Liver (tissue), 8 donors: ENCODE measurements at regions not wholly inside any gene's neighbourhood (a gene's known extent, or its start where the extent isn't known, plus 50 kb on each side); places are given as distances from the start of the nearest gene placed in this dataset.

ENCODE experiments used
- DNase-seq: peaks from one replicate; pipeline ENCODE4 v3.0.0-alpha.2; 2017; ENCODE audit warnings: low spot score
- H3K27ac ChIP-seq, 2 donors: one replicate each; pipeline ENCODE4 v1.7.0; 2013; ENCODE audit warnings: inconsistent platforms in 2 of 2, low read length in 2 of 2, control low read depth in 1 of 2, low read depth in 1 of 2, mild to moderate bottlenecking in 1 of 2
- H3K27me3 ChIP-seq, 4 donors: one replicate each; pipeline versions ENCODE4 v1.6.1 to v1.7.0; 2013; ENCODE audit warnings: low read length in 3 of 4, inconsistent platforms in 1 of 4, mild to moderate bottlenecking in 1 of 4, moderate library complexity in 1 of 4; ENCODE audit not compliant: control insufficient read depth in 4 of 4, insufficient read depth in 4 of 4
- H3K36me3 ChIP-seq, 4 donors: one replicate each; pipeline versions ENCODE4 v1.6.1 to v1.7.0; 2013; ENCODE audit warnings: low read length in 3 of 4, mild to moderate bottlenecking in 3 of 4, low read depth in 1 of 4, moderate library complexity in 1 of 4; ENCODE audit not compliant: control insufficient read depth in 4 of 4, insufficient read depth in 3 of 4
- H3K4me1 ChIP-seq, 4 donors: one replicate each; pipeline versions ENCODE4 v1.6.1 to v1.7.0; 2013; ENCODE audit warnings: low read length in 3 of 4, mild to moderate bottlenecking in 3 of 4, moderate library complexity in 1 of 4; ENCODE audit not compliant: control insufficient read depth in 4 of 4, insufficient read depth in 4 of 4
- H3K4me3 ChIP-seq, 3 donors: one replicate each; pipeline versions ENCODE4 v1.6.1 to v1.7.0; 2013; ENCODE audit warnings: low read length in 3 of 3, control low read depth in 1 of 3, low read depth in 1 of 3, mild to moderate bottlenecking in 1 of 3
- H3K9ac ChIP-seq, 2 donors: one replicate each; pipeline ENCODE4 v1.7.0; 2013; ENCODE audit warnings: low read length in 2 of 2, mild to moderate bottlenecking in 2 of 2, moderate library complexity in 2 of 2, control low read depth in 1 of 2, low read depth in 1 of 2
- H3K9me3 ChIP-seq, 4 donors: one replicate each; pipeline versions ENCODE4 v1.6.1 to v1.7.0; 2013; ENCODE audit warnings: low read length in 3 of 4; ENCODE audit not compliant: control insufficient read depth in 4 of 4
- EGR1 ChIP-seq, 2 donors: IDR thresholded peaks; 2 replicates each; pipeline ENCODE4 v1.6.1; 2016 to 2018; ENCODE audit warnings: antibody characterized with exemption in 2 of 2, low read depth in 2 of 2
- FOXA1 ChIP-seq: IDR thresholded peaks from 2 replicates; pipeline ENCODE4 v1.6.1; 2016; ENCODE audit warnings: antibody characterized with exemption
- FOXA2 ChIP-seq: IDR thresholded peaks from 2 replicates; pipeline ENCODE4 v1.6.1; 2016; ENCODE audit warnings: antibody characterized with exemption
- GABPA ChIP-seq, 2 donors: IDR thresholded peaks in 1 of 2; conservative IDR thresholded peaks in 1 of 2; 2 replicates each; pipeline ENCODE4 v1.6.1; 2016; ENCODE audit warnings: antibody characterized with exemption in 2 of 2, mild to moderate bottlenecking in 1 of 2, moderate library complexity in 1 of 2
- HNF4A ChIP-seq, 2 donors: conservative IDR thresholded peaks; 2 replicates each; pipeline ENCODE4 v1.6.1; 2016; ENCODE audit warnings: antibody characterized with exemption in 2 of 2, mild to moderate bottlenecking in 2 of 2
- HNF4G ChIP-seq: IDR thresholded peaks from 2 replicates; pipeline ENCODE4 v1.6.1; 2016; ENCODE audit warnings: antibody characterized with exemption
- JUND ChIP-seq, 2 donors: IDR thresholded peaks; 2 replicates each; pipeline ENCODE4 v1.6.1; 2016; ENCODE audit warnings: antibody characterized with exemption in 2 of 2
- NR2F2 ChIP-seq: IDR thresholded peaks from 2 replicates; pipeline ENCODE4 v1.6.1; 2016; ENCODE audit warnings: antibody characterized with exemption
- RAD21 ChIP-seq, 2 donors: IDR thresholded peaks; 2 replicates each; pipeline ENCODE4 v1.6.1; 2016; ENCODE audit warnings: antibody characterized with exemption in 2 of 2, mild to moderate bottlenecking in 2 of 2
- RXRA ChIP-seq, 2 donors: IDR thresholded peaks; 2 replicates each; pipeline ENCODE4 v1.6.1; 2017 to 2018; ENCODE audit warnings: antibody characterized with exemption in 2 of 2, mild to moderate bottlenecking in 1 of 2
- SP1 ChIP-seq: IDR thresholded peaks from 2 replicates; pipeline ENCODE4 v1.6.1; 2018; ENCODE audit warnings: antibody characterized with exemption, mild to moderate bottlenecking
- TAF1 ChIP-seq: conservative IDR thresholded peaks from 2 replicates; pipeline ENCODE4 v1.6.1; 2016; ENCODE audit warnings: antibody characterized with exemption, mild to moderate bottlenecking
- YY1 ChIP-seq: IDR thresholded peaks from 2 replicates; pipeline ENCODE4 v1.6.1; 2016; ENCODE audit warnings: antibody characterized with exemption, mild to moderate bottlenecking
- WGBS: extraction: QIAGEN DNeasy Blood & Tissue Kit; methylation state at CpG from one replicate; pipeline ENCODE4 v1.1.7; 2013; 5-methylcytosine and 5-hydroxymethylcytosine counted together
- TF ChIP-seq, protein P1 (sequence below): IDR thresholded peaks from 2 replicates; pipeline ENCODE4 v1.6.1; 2016; ENCODE audit warnings: antibody characterized with exemption
- TF ChIP-seq, protein P2 (sequence below): IDR thresholded peaks from 2 replicates; pipeline ENCODE4 v1.6.1; 2016; ENCODE audit warnings: antibody characterized with exemption
- TF ChIP-seq, protein P3 (sequence below): fragments of 150-350 bp; IDR thresholded peaks from 2 replicates; pipeline ENCODE4 v1.5.1; 2017; ENCODE audit warnings: improper control_type of control experiment, low read depth, low read length; ENCODE audit not compliant: missing input control
- TF ChIP-seq, protein P4 (sequence below): IDR thresholded peaks from 2 replicates; pipeline ENCODE4 v1.6.1; 2016; ENCODE audit warnings: antibody characterized with exemption, mild to moderate bottlenecking
- TF ChIP-seq, protein P5 (sequence below): IDR thresholded peaks from 2 replicates; pipeline ENCODE4 v1.6.1; 2016; ENCODE audit warnings: antibody characterized with exemption
- donor health status: healthy.
- donor health status: healthy.
- donor health status: healthy.
- donor health status: healthy.
- donor health status: healthy.

DNA sequence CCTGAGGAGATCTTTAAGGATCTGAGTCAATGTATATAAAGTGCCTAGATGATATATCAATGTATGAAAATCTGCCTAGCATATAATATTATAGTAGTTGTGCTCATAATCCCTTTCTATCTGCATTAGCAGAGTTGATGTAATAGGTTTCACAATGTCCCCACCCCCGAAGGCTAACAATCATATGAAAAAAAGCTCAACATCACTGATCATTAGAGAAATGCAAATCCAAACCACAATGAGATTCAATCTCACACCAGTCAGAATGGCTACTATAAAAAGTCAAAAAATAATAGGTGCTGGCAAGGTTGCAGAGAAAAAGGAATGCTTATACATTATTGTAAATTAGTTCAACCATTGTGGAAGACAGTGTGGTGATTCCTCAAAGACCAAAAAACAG, 147.8 kb upstream of the DPT start:
- Histone ChIP-seq H3K27me3 (no peaks in the 10 kb centered on the region), H3K9me3 (no peaks in the 10 kb centered on the region), H3K4me1 (no peaks in the 10 kb centered on the region), H3K9ac (no peak overlapping the region), H3K4me3 (no peak overlapping the region), H3K36me3 (no peaks in the 10 kb centered on the region), H3K27ac (no peak overlapping the region)
- DNase-seq, result no peak
- WGBS, result 92% methylated on average over 1 of the region's 1 CpG
- TF ChIP-seq HNF4A (conservative IDR thresholded peaks at IDR 0.05), result no peak
- TF ChIP-seq FOXA1, result no peak
- TF ChIP-seq, protein P1, sequence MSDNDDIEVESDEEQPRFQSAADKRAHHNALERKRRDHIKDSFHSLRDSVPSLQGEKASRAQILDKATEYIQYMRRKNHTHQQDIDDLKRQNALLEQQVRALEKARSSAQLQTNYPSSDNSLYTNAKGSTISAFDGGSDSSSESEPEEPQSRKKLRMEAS, result no peak
- TF ChIP-seq, protein P2, sequence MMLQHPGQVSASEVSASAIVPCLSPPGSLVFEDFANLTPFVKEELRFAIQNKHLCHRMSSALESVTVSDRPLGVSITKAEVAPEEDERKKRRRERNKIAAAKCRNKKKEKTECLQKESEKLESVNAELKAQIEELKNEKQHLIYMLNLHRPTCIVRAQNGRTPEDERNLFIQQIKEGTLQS, result no peak
- no peak for TF ChIP-seq EGR1 (IDR thresholded peaks at IDR 0.05; ENCODE audit: low read depth in 2 of 2)
- no peak for TF ChIP-seq SP1
- TF ChIP-seq TAF1, result no peak
- TF ChIP-seq, protein P3, sequence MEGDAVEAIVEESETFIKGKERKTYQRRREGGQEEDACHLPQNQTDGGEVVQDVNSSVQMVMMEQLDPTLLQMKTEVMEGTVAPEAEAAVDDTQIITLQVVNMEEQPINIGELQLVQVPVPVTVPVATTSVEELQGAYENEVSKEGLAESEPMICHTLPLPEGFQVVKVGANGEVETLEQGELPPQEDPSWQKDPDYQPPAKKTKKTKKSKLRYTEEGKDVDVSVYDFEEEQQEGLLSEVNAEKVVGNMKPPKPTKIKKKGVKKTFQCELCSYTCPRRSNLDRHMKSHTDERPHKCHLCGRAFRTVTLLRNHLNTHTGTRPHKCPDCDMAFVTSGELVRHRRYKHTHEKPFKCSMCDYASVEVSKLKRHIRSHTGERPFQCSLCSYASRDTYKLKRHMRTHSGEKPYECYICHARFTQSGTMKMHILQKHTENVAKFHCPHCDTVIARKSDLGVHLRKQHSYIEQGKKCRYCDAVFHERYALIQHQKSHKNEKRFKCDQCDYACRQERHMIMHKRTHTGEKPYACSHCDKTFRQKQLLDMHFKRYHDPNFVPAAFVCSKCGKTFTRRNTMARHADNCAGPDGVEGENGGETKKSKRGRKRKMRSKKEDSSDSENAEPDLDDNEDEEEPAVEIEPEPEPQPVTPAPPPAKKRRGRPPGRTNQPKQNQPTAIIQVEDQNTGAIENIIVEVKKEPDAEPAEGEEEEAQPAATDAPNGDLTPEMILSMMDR, result no peak
- TF ChIP-seq NR2F2, result no peak
- TF ChIP-seq YY1, result no peak
- TF ChIP-seq FOXA2, result no peak
- TF ChIP-seq RAD21 (IDR thresholded peaks at IDR 0.05), result no peak
- no peak for TF ChIP-seq GABPA (IDR thresholded peaks at IDR 0.05 in 1 of 2, conservative IDR thresholded peaks at IDR 0.05 in 1 of 2)

DNA sequence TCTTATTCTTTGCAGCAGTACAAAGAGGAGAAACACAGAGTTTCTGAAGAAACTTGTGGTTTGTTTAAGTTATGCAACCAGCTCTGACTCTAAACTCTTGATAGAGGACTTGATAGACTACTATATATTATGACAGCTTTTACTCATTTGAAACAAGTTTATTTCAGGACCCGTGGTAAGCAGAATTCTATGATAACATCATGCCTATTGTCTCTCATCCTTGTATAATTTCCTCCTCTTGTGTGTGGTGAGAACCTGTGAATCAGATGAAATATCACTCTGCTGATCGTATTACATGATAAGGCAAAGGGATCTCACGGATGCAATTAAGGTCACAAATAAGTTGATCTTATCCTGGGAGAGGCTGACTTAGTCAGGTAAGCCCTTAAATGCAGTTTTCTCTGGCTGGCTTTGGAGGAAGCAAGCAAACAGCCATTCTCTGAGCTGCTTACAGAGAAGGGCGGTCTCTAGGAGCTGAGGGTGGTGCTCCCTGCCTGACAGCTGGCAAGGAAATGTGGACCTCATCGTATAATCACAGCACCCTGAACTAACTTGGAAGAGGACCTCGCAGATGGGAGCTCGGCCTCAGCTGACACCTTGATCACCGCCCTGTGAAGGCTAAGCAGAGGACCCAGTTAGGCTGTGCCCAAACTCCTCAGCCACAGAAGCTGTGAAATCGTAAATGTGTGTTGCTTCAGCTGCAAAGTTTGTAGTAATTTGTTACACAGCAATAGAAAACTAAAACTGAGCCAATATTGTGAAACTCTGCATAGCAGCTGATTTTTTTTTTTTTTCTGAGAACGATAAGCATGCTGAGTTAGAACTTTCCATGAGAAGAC, 151.1 kb upstream of the DPT start:
- no peak for DNase-seq

More for the DNA sequence above, 151.1 kb upstream of the DPT start:
- H3K27ac ChIP-seq, result no peak overlapping the region
- H3K9me3 ChIP-seq, result no peaks in the 10 kb centered on the region
- no peaks in the 10 kb centered on the region for H3K36me3 ChIP-seq
- no peak overlapping the region for H3K9ac ChIP-seq
- 64% methylated on average over 10 of the region's 10 CpGs for WGBS
- H3K4me1 ChIP-seq, result no peaks in the 10 kb centered on the region
- H3K4me3 ChIP-seq, result no peak overlapping the region
- TF ChIP-seq, protein P1, result no peak
- TF ChIP-seq FOXA1, result no peak
- no peak for TF ChIP-seq TAF1
- TF ChIP-seq SP1, result no peak
- TF ChIP-seq, protein P4, sequence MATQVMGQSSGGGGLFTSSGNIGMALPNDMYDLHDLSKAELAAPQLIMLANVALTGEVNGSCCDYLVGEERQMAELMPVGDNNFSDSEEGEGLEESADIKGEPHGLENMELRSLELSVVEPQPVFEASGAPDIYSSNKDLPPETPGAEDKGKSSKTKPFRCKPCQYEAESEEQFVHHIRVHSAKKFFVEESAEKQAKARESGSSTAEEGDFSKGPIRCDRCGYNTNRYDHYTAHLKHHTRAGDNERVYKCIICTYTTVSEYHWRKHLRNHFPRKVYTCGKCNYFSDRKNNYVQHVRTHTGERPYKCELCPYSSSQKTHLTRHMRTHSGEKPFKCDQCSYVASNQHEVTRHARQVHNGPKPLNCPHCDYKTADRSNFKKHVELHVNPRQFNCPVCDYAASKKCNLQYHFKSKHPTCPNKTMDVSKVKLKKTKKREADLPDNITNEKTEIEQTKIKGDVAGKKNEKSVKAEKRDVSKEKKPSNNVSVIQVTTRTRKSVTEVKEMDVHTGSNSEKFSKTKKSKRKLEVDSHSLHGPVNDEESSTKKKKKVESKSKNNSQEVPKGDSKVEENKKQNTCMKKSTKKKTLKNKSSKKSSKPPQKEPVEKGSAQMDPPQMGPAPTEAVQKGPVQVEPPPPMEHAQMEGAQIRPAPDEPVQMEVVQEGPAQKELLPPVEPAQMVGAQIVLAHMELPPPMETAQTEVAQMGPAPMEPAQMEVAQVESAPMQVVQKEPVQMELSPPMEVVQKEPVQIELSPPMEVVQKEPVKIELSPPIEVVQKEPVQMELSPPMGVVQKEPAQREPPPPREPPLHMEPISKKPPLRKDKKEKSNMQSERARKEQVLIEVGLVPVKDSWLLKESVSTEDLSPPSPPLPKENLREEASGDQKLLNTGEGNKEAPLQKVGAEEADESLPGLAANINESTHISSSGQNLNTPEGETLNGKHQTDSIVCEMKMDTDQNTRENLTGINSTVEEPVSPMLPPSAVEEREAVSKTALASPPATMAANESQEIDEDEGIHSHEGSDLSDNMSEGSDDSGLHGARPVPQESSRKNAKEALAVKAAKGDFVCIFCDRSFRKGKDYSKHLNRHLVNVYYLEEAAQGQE, result no peak
- TF ChIP-seq RAD21 (IDR thresholded peaks at IDR 0.05), result no peak
- no peak for TF ChIP-seq HNF4G
- TF ChIP-seq HNF4A (conservative IDR thresholded peaks at IDR 0.05), result no peak
- no peak for TF ChIP-seq NR2F2
- TF ChIP-seq, protein P5, sequence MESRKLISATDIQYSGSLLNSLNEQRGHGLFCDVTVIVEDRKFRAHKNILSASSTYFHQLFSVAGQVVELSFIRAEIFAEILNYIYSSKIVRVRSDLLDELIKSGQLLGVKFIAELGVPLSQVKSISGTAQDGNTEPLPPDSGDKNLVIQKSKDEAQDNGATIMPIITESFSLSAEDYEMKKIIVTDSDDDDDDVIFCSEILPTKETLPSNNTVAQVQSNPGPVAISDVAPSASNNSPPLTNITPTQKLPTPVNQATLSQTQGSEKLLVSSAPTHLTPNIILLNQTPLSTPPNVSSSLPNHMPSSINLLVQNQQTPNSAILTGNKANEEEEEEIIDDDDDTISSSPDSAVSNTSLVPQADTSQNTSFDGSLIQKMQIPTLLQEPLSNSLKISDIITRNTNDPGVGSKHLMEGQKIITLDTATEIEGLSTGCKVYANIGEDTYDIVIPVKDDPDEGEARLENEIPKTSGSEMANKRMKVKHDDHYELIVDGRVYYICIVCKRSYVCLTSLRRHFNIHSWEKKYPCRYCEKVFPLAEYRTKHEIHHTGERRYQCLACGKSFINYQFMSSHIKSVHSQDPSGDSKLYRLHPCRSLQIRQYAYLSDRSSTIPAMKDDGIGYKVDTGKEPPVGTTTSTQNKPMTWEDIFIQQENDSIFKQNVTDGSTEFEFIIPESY, result no peak
- TF ChIP-seq, protein P2, result no peak
- no peak for TF ChIP-seq RXRA (IDR thresholded peaks at IDR 0.05)
- TF ChIP-seq JUND (IDR thresholded peaks at IDR 0.05), result no peak
- no peak for TF ChIP-seq GABPA (IDR thresholded peaks at IDR 0.05 in 1 of 2, conservative IDR thresholded peaks at IDR 0.05 in 1 of 2)
- TF ChIP-seq FOXA2, result no peak
- TF ChIP-seq EGR1 (IDR thresholded peaks at IDR 0.05; ENCODE audit: low read depth in 2 of 2), result no peak
- TF ChIP-seq, protein P3, result no peak
- no peak for TF ChIP-seq YY1
- no peaks in the 10 kb centered on the region for H3K27me3 ChIP-seq
